Fibroblast of lung (primary cell): ENCODE measurements at regions not wholly inside any gene's neighbourhood (a gene's known extent, or its start where the extent isn't known, plus 50 kb on each side); places are given as distances from the start of the nearest gene placed in this dataset.

ENCODE experiments used
- EZH2 ChIP-seq: IDR thresholded peaks from 2 replicates; pipeline ENCODE4 v1.5.1; 2012; ENCODE audit warnings: low read length, control low read depth, mild to moderate bottlenecking; ENCODE audit errors: missing control alignments
- TF ChIP-seq, protein P1 (sequence below), 2 donors: IDR thresholded peaks in 1 of 2; conservative IDR thresholded peaks in 1 of 2; 1 replicate in 1 of 2; 2 replicates in 1 of 2; pipeline ENCODE4 v1.5.1; 2011 to 2012; ENCODE audit warnings: low read length in 2 of 2, control low read depth in 1 of 2, inconsistent platforms in 1 of 2, low read depth in 1 of 2, mild to moderate bottlenecking in 1 of 2

DNA sequence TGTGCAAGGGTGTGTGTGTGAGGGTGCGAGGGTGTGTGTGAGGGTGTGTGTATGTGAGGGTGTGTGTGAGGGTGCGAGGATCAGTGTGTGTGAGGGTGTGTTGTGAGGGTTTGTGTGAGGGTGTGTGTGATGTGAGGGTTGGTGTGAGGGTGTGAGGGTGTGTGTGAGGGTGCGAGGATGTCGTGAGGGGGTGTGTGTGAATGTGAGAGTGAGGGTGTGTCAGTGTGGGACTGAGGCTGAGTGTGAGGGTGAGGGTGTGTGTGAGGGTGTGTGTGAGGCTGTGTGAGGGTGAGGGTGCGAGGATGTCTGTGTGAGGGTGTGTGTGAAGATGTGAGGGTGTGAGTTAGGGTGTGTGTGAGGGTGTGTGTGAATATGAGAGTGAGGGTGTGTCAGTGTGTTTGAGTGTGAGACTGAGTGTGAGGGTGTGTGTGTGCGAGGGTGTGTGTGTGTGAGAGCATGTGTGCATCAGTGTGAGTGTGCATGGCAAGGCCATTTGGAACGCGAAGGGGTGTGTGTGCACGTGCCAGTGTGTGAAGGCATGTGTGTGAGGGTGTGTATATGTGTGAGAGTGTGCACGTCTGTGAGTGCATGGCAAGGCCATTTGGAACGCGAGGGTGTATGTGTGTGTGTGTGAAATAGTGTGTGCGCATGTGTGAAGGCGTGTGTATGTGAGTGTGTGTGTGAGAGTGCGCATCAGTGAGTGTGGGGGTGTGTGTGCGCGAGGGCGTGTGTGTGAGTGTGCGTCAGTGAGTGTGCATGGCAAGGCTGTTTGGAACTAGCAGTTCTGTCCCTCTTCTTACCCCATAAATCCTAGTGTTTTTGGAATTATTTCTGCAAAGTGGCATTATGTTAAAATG is 69.8 kb downstream of the RGS12 start:
- TF ChIP-seq, protein P1, sequence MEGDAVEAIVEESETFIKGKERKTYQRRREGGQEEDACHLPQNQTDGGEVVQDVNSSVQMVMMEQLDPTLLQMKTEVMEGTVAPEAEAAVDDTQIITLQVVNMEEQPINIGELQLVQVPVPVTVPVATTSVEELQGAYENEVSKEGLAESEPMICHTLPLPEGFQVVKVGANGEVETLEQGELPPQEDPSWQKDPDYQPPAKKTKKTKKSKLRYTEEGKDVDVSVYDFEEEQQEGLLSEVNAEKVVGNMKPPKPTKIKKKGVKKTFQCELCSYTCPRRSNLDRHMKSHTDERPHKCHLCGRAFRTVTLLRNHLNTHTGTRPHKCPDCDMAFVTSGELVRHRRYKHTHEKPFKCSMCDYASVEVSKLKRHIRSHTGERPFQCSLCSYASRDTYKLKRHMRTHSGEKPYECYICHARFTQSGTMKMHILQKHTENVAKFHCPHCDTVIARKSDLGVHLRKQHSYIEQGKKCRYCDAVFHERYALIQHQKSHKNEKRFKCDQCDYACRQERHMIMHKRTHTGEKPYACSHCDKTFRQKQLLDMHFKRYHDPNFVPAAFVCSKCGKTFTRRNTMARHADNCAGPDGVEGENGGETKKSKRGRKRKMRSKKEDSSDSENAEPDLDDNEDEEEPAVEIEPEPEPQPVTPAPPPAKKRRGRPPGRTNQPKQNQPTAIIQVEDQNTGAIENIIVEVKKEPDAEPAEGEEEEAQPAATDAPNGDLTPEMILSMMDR (conservative IDR thresholded peaks at IDR 0.05 in 1 of 2, IDR thresholded peaks at IDR 0.05 in 1 of 2; ENCODE audit: low read depth in 1 of 2, low read length in 2 of 2), result no peak
- no peak for TF ChIP-seq EZH2
